ENCODE measurements at regions not wholly inside any gene's neighbourhood (a gene's known extent, or its start where the extent isn't known, plus 50 kb on each side); places are given as distances from the start of the nearest gene placed in this dataset.

DNA sequence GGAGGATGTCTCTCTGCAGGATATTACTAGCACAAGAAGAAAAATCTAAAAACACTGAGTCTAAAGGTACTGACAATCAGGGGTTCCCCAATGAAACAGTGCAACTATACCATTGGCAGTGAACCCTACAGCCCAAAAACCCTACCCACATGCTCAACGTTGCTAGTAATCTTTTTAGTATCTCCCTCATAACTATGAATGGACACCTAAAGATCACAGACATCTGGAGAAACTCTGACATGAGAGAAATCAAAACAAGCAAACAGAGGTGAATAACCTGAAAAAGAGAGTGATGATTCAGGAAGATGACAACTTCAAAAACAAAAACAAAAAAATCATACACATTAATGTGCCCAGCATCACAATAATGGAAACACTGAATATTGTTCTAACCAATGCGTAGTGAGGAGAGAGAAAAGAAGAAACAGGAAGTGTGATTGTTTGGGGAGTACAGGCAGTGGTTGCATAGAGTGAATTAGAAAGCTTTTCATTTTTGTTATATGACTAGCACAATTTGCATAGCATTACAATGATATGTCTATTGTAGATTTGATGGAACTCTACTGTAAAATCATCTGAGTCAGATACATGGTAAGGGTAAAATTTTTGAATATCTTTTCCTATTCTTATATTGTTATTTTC, 78.9 kb upstream of the FMR1 start:
- TF ChIP-seq, protein P1, sequence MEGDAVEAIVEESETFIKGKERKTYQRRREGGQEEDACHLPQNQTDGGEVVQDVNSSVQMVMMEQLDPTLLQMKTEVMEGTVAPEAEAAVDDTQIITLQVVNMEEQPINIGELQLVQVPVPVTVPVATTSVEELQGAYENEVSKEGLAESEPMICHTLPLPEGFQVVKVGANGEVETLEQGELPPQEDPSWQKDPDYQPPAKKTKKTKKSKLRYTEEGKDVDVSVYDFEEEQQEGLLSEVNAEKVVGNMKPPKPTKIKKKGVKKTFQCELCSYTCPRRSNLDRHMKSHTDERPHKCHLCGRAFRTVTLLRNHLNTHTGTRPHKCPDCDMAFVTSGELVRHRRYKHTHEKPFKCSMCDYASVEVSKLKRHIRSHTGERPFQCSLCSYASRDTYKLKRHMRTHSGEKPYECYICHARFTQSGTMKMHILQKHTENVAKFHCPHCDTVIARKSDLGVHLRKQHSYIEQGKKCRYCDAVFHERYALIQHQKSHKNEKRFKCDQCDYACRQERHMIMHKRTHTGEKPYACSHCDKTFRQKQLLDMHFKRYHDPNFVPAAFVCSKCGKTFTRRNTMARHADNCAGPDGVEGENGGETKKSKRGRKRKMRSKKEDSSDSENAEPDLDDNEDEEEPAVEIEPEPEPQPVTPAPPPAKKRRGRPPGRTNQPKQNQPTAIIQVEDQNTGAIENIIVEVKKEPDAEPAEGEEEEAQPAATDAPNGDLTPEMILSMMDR (IDR thresholded peaks at IDR 0.05) = no peak
- TF ChIP-seq POLR2A (IDR thresholded peaks at IDR 0.05) (no peak), EP300 (IDR thresholded peaks at IDR 0.05) (no peak)

Data from ovary (tissue), 3 donors.